ENCODE measurements at regions not wholly inside any gene's neighbourhood (a gene's known extent, or its start where the extent isn't known, plus 50 kb on each side); places are given as distances from the start of the nearest gene placed in this dataset.

DNA sequence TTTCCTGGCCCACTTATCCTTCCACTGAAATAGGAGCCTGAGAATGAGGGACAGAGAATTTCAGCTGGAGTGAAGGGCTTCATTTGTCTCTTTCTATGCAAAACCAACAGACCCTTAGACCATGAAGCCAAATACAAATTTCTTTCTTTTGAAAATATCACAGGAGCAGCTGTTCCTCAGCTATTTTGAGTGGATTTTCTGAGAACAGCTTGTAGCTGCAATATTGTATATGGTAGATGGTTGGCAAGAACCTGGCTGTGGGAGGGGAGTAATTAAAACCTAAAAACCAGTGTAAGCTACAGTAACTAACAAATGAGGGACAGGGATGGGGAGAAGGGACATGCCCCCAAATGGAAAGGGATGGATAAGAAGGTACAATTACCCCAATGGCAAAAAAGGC, 350.3 kb upstream of the CDH20 start (continued):
- TF ChIP-seq, protein P1, sequence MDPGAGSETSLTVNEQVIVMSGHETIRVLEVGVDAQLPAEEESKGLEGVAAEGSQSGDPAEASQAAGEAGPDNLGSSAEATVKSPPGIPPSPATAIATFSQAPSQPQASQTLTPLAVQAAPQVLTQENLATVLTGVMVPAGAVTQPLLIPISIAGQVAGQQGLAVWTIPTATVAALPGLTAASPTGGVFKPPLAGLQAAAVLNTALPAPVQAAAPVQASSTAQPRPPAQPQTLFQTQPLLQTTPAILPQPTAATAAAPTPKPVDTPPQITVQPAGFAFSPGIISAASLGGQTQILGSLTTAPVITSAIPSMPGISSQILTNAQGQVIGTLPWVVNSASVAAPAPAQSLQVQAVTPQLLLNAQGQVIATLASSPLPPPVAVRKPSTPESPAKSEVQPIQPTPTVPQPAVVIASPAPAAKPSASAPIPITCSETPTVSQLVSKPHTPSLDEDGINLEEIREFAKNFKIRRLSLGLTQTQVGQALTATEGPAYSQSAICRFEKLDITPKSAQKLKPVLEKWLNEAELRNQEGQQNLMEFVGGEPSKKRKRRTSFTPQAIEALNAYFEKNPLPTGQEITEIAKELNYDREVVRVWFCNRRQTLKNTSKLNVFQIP (CRISPR knock-in tag; IDR thresholded peaks at IDR 0.05; ENCODE audit: borderline replicate concordance, low read depth) = no peak

GRCh38 chr18:60984510-60984909, 348.7 kb upstream of the CDH20 start:
- no peak for ATAC-seq
- no peak for TF ChIP-seq ZNF8 (CRISPR knock-in tag; IDR thresholded peaks at IDR 0.05)
- TF ChIP-seq ZNF70 (CRISPR knock-in tag; IDR thresholded peaks at IDR 0.05) = no peak
- TF ChIP-seq TOX (CRISPR knock-in tag; IDR thresholded peaks at IDR 0.05; ENCODE audit: borderline replicate concordance) = no peak
- TF ChIP-seq PPARA (CRISPR knock-in tag; IDR thresholded peaks at IDR 0.05; ENCODE audit: borderline replicate concordance) = no peak
- TF ChIP-seq ESRRG (CRISPR knock-in tag; IDR thresholded peaks at IDR 0.05) = no peak
- TF ChIP-seq SNAI2 (CRISPR knock-in tag; IDR thresholded peaks at IDR 0.05) = no peak
- TF ChIP-seq BACH2 (CRISPR knock-in tag; IDR thresholded peaks at IDR 0.05; ENCODE audit: borderline replicate concordance) = no peak
- TF ChIP-seq, protein P2, sequence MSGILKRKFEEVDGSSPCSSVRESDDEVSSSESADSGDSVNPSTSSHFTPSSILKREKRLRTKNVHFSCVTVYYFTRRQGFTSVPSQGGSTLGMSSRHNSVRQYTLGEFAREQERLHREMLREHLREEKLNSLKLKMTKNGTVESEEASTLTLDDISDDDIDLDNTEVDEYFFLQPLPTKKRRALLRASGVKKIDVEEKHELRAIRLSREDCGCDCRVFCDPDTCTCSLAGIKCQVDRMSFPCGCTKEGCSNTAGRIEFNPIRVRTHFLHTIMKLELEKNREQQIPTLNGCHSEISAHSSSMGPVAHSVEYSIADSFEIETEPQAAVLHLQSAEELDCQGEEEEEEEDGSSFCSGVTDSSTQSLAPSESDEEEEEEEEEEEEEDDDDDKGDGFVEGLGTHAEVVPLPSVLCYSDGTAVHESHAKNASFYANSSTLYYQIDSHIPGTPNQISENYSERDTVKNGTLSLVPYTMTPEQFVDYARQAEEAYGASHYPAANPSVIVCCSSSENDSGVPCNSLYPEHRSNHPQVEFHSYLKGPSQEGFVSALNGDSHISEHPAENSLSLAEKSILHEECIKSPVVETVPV (CRISPR knock-in tag; IDR thresholded peaks at IDR 0.05) = no peak
- TF ChIP-seq ISL1 (CRISPR knock-in tag; IDR thresholded peaks at IDR 0.05) = no peak
- TF ChIP-seq ZFP30 (CRISPR knock-in tag; IDR thresholded peaks at IDR 0.05) = no peak
- no peak for TF ChIP-seq RARB (CRISPR knock-in tag; IDR thresholded peaks at IDR 0.05)
- TF ChIP-seq CREB5 (CRISPR knock-in tag; IDR thresholded peaks at IDR 0.05; ENCODE audit: low read depth) = no peak
- TF ChIP-seq, protein P1 (CRISPR knock-in tag; IDR thresholded peaks at IDR 0.05; ENCODE audit: borderline replicate concordance, low read depth) = no peak

DNA sequence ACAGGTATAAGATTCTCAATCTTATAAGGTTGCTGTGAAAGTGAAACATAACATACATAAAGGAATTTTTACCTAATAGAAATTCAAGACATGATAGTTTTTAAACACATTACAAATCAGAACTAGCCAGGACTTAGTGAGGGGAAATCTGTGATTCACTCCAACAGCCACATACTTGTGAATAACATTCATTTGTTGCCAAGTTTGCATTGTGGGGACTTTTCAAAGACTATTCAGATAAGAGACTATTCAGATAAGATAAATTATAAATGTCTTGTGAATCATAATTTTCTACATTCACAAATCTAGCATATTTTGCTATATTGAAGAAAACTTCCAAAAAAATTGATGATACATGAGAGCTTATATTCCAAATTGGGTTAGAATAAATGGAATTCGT, 345.3 kb upstream of the CDH20 start:
- ATAC-seq = no peak
- TF ChIP-seq, protein P1 (CRISPR knock-in tag; IDR thresholded peaks at IDR 0.05; ENCODE audit: borderline replicate concordance, low read depth) = no peak
- TF ChIP-seq ISL1 (CRISPR knock-in tag; IDR thresholded peaks at IDR 0.05) = peak; percentile 37; the same call in 1 of the 2 replicates

DNA sequence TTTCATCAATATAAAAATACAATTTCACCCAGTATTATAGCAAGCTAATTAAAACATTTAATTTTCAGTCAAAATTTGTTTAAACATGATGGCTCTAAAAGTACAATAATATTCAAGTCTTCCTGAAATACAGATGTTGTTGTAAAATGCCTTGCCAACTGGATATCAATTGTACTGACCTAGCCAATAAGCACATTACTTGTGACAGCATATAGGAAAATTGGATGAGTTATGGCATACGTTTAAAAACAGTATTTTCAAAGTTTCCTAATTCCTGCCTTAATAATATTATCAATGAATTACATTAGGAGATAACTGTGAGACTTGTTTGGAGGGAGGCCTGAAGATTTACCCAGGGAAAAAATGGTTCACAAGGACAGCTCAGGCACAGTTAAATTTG, 336.9 kb upstream of the CDH20 start:
- no peak for ATAC-seq
- peak; percentile 83 for TF ChIP-seq ISL1 (CRISPR knock-in tag; IDR thresholded peaks at IDR 0.05)
- TF ChIP-seq SNAI2 (CRISPR knock-in tag; IDR thresholded peaks at IDR 0.05) = no peak

DNA sequence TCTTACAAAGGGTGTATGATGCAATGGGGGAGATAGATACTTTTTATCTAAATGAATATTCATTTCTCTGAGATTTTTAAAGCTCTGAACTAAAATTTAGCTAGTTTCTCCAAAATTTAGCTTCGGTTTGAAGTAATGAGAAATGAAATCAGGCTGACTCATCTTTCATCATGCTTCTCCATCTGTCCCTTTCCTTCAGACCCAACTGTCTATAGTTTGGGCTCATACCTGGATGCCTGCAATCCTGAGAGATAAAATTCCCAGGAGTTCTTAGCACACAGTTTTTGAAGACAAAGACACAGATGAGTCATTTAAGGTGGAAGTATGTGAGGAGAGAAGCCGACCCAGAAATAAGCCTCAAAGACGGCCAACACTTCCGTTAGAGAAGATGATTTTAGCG, 336.4 kb upstream of the CDH20 start:
- TF ChIP-seq ARNTL (CRISPR knock-in tag; IDR thresholded peaks at IDR 0.05; ENCODE audit: borderline replicate concordance, low read depth) = no peak
- no peak for TF ChIP-seq TCF4 (CRISPR knock-in tag; IDR thresholded peaks at IDR 0.05; ENCODE audit: borderline replicate concordance)
- TF ChIP-seq ZNF70 (CRISPR knock-in tag; IDR thresholded peaks at IDR 0.05) = no peak
- TF ChIP-seq ZC3H10 (CRISPR knock-in tag; IDR thresholded peaks at IDR 0.05) = no peak
- no peak for TF ChIP-seq RARB (CRISPR knock-in tag; IDR thresholded peaks at IDR 0.05)
- TF ChIP-seq GLIS3 (CRISPR knock-in tag; IDR thresholded peaks at IDR 0.05) = no peak
- TF ChIP-seq ZNF8 (CRISPR knock-in tag; IDR thresholded peaks at IDR 0.05) = no peak
- TF ChIP-seq, protein P3, sequence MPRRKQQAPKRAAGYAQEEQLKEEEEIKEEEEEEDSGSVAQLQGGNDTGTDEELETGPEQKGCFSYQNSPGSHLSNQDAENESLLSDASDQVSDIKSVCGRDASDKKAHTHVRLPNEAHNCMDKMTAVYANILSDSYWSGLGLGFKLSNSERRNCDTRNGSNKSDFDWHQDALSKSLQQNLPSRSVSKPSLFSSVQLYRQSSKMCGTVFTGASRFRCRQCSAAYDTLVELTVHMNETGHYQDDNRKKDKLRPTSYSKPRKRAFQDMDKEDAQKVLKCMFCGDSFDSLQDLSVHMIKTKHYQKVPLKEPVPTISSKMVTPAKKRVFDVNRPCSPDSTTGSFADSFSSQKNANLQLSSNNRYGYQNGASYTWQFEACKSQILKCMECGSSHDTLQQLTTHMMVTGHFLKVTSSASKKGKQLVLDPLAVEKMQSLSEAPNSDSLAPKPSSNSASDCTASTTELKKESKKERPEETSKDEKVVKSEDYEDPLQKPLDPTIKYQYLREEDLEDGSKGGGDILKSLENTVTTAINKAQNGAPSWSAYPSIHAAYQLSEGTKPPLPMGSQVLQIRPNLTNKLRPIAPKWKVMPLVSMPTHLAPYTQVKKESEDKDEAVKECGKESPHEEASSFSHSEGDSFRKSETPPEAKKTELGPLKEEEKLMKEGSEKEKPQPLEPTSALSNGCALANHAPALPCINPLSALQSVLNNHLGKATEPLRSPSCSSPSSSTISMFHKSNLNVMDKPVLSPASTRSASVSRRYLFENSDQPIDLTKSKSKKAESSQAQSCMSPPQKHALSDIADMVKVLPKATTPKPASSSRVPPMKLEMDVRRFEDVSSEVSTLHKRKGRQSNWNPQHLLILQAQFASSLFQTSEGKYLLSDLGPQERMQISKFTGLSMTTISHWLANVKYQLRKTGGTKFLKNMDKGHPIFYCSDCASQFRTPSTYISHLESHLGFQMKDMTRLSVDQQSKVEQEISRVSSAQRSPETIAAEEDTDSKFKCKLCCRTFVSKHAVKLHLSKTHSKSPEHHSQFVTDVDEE (CRISPR knock-in tag; IDR thresholded peaks at IDR 0.05) = no peak
- TF ChIP-seq ZNF565 (CRISPR knock-in tag; conservative IDR thresholded peaks at IDR 0.05; ENCODE audit: low read depth) = no peak
- TF ChIP-seq, protein P1 (CRISPR knock-in tag; IDR thresholded peaks at IDR 0.05; ENCODE audit: borderline replicate concordance, low read depth) = no peak
- TF ChIP-seq, protein P2 (CRISPR knock-in tag; IDR thresholded peaks at IDR 0.05) = no peak
- no peak for TF ChIP-seq BACH2 (CRISPR knock-in tag; IDR thresholded peaks at IDR 0.05; ENCODE audit: borderline replicate concordance)
- no peak for TF ChIP-seq ESRRG (CRISPR knock-in tag; IDR thresholded peaks at IDR 0.05)
- no peak for TF ChIP-seq PPARA (CRISPR knock-in tag; IDR thresholded peaks at IDR 0.05; ENCODE audit: borderline replicate concordance)
- ATAC-seq = no peak

All from SK-N-SH treated with all-trans-retinoic acid at 6 μM for 48 hours (cell line).